ENCODE measurements at regions not wholly inside any gene's neighbourhood (a gene's known extent, or its start where the extent isn't known, plus 50 kb on each side); places are given as distances from the start of the nearest gene placed in this dataset.

- no peak for TF ChIP-seq CTCF (conservative IDR thresholded peaks at IDR 0.05)
- Mint-ChIP-seq H3K4me3 (no peak overlapping the region), H3K9me3 (no peaks in the 10 kb centered on the region), H3K27ac (no peak overlapping the region), H3K27me3 (ENCODE audit: insufficient read depth) (no peaks in the 10 kb centered on the region), H3K4me1 (peaks cover 3% of the 10 kb centered on the region), H3K36me3 (ENCODE audit: low read depth) (no peaks in the 10 kb centered on the region)
- no peak overlapping the region for H3K27ac ChIP-seq (ENCODE audit: low read depth, low read length)
- H3K36me3 ChIP-seq (ENCODE audit: control insufficient read depth, insufficient read depth, low read length): no peaks in the 10 kb centered on the region
- no peaks in the 10 kb centered on the region for H3K27me3 ChIP-seq (ENCODE audit: control insufficient read depth, insufficient read depth, low read length, poor library complexity, severe bottlenecking)
- no peak overlapping the region for H3K9ac ChIP-seq (ENCODE audit: extremely low read depth, low read length, poor library complexity, severe bottlenecking)
- no peak for DNase-seq
- H3K9me3 ChIP-seq (ENCODE audit: control insufficient read depth, low read length): no peaks in the 10 kb centered on the region
- H3K4me3 ChIP-seq (ENCODE audit: low read length): no peak overlapping the region
- WGBS, 2 experiments (ENCODE audit: insufficient coverage in 1 of 2, insufficient read length in 1 of 2): 91 to 96% methylated on average over 4 of the region's 4 CpGs
- no peaks in the 10 kb centered on the region for H3K4me1 ChIP-seq (ENCODE audit: control insufficient read depth, insufficient read depth, low read length)
These were observed 285.4 kb downstream of the BCL11A start for GRCh38 chr2:60268032-60268431.

GRCh38 chr2:60267122-60267521 is 286.3 kb downstream of the BCL11A start:
- Mint-ChIP-seq H3K36me3 (ENCODE audit: low read depth) (no peaks in the 10 kb centered on the region), H3K4me3 (no peak overlapping the region), H3K27me3 (ENCODE audit: insufficient read depth) (no peaks in the 10 kb centered on the region), H3K27ac (no peak overlapping the region), H3K9me3 (no peaks in the 10 kb centered on the region), H3K4me1 (peaks cover 3% of the 10 kb centered on the region)
- H3K27me3 ChIP-seq (ENCODE audit: control insufficient read depth, insufficient read depth, low read length, poor library complexity, severe bottlenecking): no peaks in the 10 kb centered on the region
- H3K9me3 ChIP-seq (ENCODE audit: control insufficient read depth, low read length): no peaks in the 10 kb centered on the region
- H3K4me3 ChIP-seq (ENCODE audit: low read length): no peak overlapping the region
- H3K4me1 ChIP-seq (ENCODE audit: control insufficient read depth, insufficient read depth, low read length): no peaks in the 10 kb centered on the region
- no peak overlapping the region for H3K27ac ChIP-seq (ENCODE audit: low read depth, low read length)
- TF ChIP-seq CTCF (conservative IDR thresholded peaks at IDR 0.05): no peak
- no peak overlapping the region for H3K9ac ChIP-seq (ENCODE audit: extremely low read depth, low read length, poor library complexity, severe bottlenecking)
- whole genome bisulfite sequencing, 2 experiments (ENCODE audit: insufficient coverage in 1 of 2, insufficient read length in 1 of 2): 86 to 89% methylated on average over 4 to 5 of the region's 5 CpGs
- DNase-seq: no peak
- no peaks in the 10 kb centered on the region for H3K36me3 ChIP-seq (ENCODE audit: control insufficient read depth, insufficient read depth, low read length)

- DNase-seq: no peak
- 86 to 94% methylated on average over 4 to 7 of the region's 7 CpGs for WGBS, 2 experiments (ENCODE audit: insufficient coverage in 1 of 2, insufficient read length in 1 of 2)
These were observed 291.3 kb downstream of the BCL11A start for GRCh38 chr2:60262178-60262577.

More at GRCh38 chr2:60262178-60262577, 291.3 kb downstream of the BCL11A start:
- Mint-ChIP-seq H3K36me3 (ENCODE audit: low read depth) (no peaks in the 10 kb centered on the region), H3K4me3 (no peak overlapping the region), H3K27me3 (ENCODE audit: insufficient read depth) (no peaks in the 10 kb centered on the region), H3K4me1 (no peaks in the 10 kb centered on the region), H3K9me3 (no peaks in the 10 kb centered on the region), H3K27ac (no peak overlapping the region)
- TF ChIP-seq CTCF (conservative IDR thresholded peaks at IDR 0.05): no peak
- Histone ChIP-seq H3K27ac (ENCODE audit: low read depth, low read length) (no peak overlapping the region), H3K9me3 (ENCODE audit: control insufficient read depth, low read length) (no peaks in the 10 kb centered on the region), H3K4me1 (ENCODE audit: control insufficient read depth, insufficient read depth, low read length) (no peaks in the 10 kb centered on the region), H3K36me3 (ENCODE audit: control insufficient read depth, insufficient read depth, low read length) (no peaks in the 10 kb centered on the region), H3K4me3 (ENCODE audit: low read length) (no peak overlapping the region), H3K9ac (ENCODE audit: extremely low read depth, low read length, poor library complexity, severe bottlenecking) (no peak overlapping the region), H3K27me3 (ENCODE audit: control insufficient read depth, insufficient read depth, low read length, poor library complexity, severe bottlenecking) (no peaks in the 10 kb centered on the region)

Measured in endodermal cell (in vitro differentiated cells).